ENCODE measurements at regions not wholly inside any gene's neighbourhood (a gene's known extent, or its start where the extent isn't known, plus 50 kb on each side); places are given as distances from the start of the nearest gene placed in this dataset.
"Not testable (repeated sequence)": the region's sequence is repeated elsewhere in the genome, so short reads cannot be mapped to it uniquely, and the experiment has no call there.

DNA sequence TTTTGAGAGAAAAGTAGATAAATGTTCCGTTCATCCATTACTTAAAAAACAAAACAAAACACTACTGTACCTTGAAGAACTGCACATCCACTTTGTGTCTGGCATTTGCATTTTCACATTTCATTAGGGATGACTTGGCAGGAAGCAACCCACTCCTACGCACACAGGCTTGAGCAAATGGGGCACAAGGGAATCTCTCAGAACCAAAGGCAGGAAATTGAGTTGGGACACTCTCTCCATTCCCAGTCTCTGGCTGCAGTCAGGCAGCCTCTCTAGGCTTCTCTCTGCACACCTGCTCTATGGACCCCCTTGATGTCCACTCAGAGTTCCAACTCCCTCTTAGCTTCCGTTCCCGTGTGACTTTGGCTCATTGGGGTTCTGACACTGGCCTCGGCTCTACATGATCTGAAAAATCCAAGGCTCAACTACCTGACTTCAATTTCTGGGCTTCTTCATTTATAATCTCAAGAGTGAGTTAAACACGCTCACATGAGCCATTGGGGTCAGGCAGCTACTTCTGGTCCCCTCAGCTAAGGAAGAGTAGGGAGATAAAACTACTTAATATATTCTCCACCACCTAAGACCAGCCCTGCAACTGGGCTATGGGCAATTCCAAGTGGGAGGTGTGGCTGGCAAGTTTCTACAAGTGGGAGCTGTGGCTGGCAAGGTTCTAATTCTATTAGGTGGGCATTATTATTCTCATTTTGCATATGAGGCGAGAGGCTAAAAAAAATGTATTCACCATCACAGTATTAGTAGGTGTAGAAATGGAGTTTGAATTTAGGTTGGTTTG, 251.9 kb downstream of the SOD2 start:
- no peak for DNase-seq (ENCODE audit: low read depth in 2 of 2)

DNA sequence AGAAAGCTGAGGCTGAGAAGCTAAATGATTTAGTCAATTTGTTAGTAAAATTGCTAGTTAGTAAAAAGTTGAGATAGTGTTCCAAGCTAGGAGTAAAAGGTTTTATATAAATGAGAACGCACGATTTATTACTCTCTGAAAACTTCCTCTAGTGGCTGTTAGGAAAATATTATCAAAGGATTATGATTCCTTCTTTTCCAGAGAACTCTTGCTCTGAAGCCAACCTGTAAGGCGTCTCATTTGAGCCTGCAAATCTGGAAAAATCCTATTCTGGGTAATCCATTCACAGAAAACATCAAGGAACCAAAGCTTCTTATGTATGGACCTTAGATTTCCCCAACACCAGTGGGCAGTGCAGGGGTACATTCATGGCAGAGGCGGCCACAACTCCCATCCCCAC, 252.7 kb downstream of the SOD2 start:
- no peak for DNase-seq (ENCODE audit: low read depth in 2 of 2)

- no peak for DNase-seq (ENCODE audit: low read depth in 2 of 2)
Observed at GRCh38 chr6:159439651-159440050, 253.4 kb downstream of the SOD2 start.

- no peak for DNase-seq (ENCODE audit: low read depth in 2 of 2)
Observed at GRCh38 chr6:159438106-159438505, 254.9 kb downstream of the SOD2 start.

GRCh38 chr6:159436581-159436980, 256.5 kb downstream of the SOD2 start:
- no peak for DNase-seq (ENCODE audit: low read depth in 2 of 2)

DNA sequence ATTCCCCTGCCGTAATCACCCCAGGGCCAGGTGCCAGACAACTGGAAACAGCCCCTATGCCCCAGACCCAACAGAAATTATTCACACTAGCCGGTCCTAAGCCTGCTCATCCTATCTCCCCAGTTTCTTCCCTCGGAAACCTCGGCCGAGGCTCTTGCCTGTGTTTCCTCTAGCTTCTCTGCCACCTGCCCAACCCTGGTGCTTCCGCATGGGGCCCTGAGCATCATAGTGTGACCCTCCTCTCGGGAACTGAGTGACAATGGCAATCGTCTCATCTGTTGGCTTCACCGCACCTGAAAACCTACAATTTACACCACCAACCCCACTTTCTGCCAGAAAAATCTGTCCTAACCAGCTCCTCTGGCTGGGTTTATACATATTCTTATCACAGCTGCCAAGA, 257.3 kb downstream of the SOD2 start:
- DNase-seq (ENCODE audit: low read depth in 2 of 2): no peak

GRCh38 chr6:159434410-159434809, 258.6 kb downstream of the SOD2 start:
- DNase-seq (ENCODE audit: low read depth in 2 of 2): no peak

- no peak for DNase-seq (ENCODE audit: low read depth in 2 of 2)
Observed at GRCh38 chr6:159433550-159433949, 259.5 kb downstream of the SOD2 start.

GRCh38 chr6:159431750-159432149, 261.3 kb downstream of the SOD2 start:
- DNase-seq (ENCODE audit: low read depth in 2 of 2): no peak

GRCh38 chr6:159430323-159430722, 261.1 kb downstream of the FNDC1 start:
- no peak for DNase-seq (ENCODE audit: low read depth in 2 of 2)

DNA sequence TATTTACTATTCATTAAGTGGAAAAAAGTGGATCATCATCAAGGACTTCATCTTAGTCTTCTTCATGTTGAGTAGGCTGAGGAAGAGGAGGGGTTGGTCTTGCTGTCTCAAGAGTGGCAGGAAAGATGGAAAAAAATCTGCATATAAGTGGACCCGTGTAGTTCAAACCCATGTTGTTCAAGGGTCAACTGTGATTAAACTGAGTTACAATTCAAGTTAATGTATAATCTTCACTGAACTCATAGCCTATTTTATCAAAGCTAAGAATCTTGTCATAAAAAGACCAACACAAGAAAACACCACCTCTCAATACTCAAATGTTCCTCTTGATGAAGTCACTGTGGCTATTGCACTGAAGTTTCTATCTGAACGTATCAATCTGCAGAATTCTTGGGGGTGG, 260.2 kb downstream of the FNDC1 start:
- no peak for DNase-seq (ENCODE audit: low read depth in 2 of 2)

- DNase-seq (ENCODE audit: low read depth in 2 of 2): no peak
Observed at GRCh38 chr6:159427771-159428170, 258.6 kb downstream of the FNDC1 start.

- DNase-seq (ENCODE audit: low read depth in 2 of 2): no peak
Observed at GRCh38 chr6:159427335-159427734, 258.1 kb downstream of the FNDC1 start.

DNA sequence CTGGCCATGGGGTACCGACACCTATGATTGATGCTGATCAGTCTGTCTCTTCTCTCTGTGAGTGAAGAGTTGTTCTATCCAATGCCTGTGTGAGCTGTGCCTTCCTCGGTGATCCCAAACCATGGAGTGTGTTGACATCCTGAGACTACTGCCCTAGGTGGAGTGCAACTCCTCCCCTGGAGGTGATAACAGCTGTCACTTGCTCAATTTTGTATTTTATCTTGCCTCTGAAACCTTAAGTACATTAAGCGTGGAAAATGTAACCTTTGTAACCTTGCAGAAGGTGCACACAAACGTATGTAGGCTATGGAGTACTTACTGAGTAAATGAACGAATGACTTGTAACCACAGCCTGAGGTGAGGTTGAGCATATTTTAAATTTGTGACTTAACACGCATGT, 256.2 kb downstream of the FNDC1 start:
- no peak for DNase-seq (ENCODE audit: low read depth in 2 of 2)

- DNase-seq (ENCODE audit: low read depth in 2 of 2): no peak
Observed at GRCh38 chr6:159422041-159422984, 253.1 kb downstream of the FNDC1 start.

DNA sequence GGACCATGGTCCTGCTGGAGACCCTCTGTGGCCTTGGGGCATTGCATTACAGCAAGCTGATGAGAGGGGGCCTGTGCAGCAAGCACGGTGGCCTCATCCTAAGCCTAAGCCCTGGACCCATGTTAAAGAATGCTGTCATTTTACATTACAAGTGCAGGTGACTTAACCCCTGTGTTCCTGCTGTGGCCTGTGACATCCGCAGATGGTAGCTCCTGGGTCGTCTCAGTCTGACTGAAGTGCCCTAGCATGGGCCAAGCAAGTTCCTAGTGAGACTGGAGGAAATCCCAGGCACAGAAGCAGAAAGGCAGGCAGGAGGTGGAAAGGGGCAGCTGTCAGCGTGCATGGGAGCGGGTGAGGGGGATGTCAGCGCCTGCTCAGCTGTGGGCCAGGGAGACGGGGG, 252.4 kb downstream of the FNDC1 start:
- DNase-seq (ENCODE audit: low read depth in 2 of 2): no peak

GRCh38 chr6:159418997-159419396, 249.8 kb downstream of the FNDC1 start:
- no peak for DNase-seq (ENCODE audit: low read depth in 2 of 2)

DNA sequence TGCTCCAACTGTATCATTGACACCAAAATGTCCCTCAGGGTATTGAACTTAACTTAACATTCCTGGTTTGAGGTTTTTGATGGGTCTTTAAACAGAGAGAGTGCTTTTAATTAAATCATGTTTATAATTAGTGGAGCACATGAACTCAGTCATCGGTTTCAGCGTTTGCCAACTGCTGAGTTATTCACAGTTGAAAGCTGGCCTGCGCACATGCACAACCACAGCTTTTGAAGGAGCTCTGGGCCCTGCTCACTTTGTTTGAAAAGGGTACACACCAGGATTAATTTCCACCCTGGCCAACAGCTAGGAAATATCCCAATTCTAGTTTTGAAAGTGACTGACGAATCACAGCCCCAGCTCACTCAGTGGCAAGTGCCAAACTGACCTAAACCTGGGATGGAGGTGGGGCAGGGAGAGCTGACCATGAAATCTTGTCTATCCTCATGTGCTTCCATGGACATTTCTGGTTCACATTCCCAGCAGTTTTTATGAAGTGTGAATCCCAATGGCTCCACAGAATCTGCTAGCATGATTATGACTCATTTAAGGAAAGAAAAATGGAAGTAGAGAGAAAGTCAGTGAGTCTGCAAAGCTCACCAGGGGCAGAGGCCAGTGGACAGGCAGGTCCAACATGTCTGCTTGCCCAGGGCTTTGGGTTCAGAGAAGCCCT, 247.8 kb downstream of the FNDC1 start:
- DNase-seq (ENCODE audit: low read depth in 2 of 2): no peak

DNA sequence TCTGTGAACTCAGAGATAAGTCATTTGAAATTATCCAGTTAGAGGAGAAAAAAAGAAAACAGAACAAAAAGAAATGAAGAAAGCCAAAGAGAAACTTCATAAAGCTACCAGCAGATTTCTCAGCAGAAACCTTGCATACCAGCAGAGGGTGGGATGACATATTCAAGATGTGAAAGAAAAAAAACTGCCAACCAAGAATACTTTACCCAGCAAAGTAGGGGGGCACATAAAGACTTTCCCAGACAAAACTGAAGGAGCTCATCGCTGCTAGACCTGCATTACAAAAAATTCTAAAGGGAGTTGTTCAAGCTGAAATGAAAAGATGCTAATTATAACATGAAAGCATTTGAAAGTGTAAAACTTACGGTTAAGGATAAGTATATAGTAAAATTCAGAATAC, 246.3 kb downstream of the FNDC1 start:
- DNase-seq (ENCODE audit: low read depth in 2 of 2): no peak

- DNase-seq (ENCODE audit: low read depth in 2 of 2): no peak
Observed at GRCh38 chr6:159414711-159415110, 245.5 kb downstream of the FNDC1 start.

DNA sequence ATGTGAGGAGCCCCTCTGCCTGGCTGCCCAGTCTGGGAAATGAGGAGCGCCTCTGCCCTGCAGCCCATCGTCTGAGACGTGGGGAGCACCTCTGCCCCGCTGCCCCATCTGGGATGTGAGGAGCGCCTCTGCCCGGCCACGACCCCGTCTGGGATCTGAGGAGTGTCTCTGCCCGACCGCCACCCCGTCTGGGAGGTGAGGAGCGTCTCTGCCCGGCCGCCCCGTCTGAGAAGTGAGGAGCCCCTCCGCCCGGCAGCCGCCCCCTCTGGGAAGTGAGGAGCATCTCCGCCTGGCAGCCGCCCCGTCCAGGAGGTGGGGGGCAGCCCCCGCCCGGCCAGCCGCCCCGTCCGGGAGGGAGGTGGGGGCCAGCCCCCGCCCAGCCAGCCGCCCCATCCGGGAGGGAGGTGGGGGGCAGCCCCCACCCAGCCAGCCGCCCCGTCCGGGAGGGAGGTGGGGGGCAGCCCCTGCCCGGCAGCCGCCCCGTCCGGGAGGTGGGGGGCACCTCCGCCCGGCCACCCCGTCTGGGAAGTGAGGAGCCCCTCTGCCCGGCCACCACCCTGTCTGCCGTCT, 238.1 kb downstream of the FNDC1 start:
- not testable (repeated sequence) for DNase-seq (ENCODE audit: low read depth in 2 of 2)

GRCh38 chr6:159404296-159404695, 235.1 kb downstream of the FNDC1 start:
- no peak for DNase-seq (ENCODE audit: low read depth in 2 of 2)
